Erythroblast (primary cell): ENCODE measurements at regions not wholly inside any gene's neighbourhood (a gene's known extent, or its start where the extent isn't known, plus 50 kb on each side); places are given as distances from the start of the nearest gene placed in this dataset.

Experiments used
- GATA1 ChIP-seq: IDR thresholded peaks from 2 replicates; pipeline ENCODE4 v1.6.1; 2011; ENCODE audit warnings: low read depth, mild to moderate bottlenecking, control low read depth, low read length, moderate library complexity
- POLR2A ChIP-seq: IDR thresholded peaks from 2 replicates; pipeline ENCODE4 v1.6.1; 2011; ENCODE audit warnings: mild to moderate bottlenecking, low read length

- TF ChIP-seq POLR2A = no peak
- TF ChIP-seq GATA1 = no peak
Observed at GRCh38 chr3:82741346-82741745, 979.9 kb upstream of the GBE1 start.
